ENCODE measurements at regions not wholly inside any gene's neighbourhood (a gene's known extent, or its start where the extent isn't known, plus 50 kb on each side); places are given as distances from the start of the nearest gene placed in this dataset.

DNA sequence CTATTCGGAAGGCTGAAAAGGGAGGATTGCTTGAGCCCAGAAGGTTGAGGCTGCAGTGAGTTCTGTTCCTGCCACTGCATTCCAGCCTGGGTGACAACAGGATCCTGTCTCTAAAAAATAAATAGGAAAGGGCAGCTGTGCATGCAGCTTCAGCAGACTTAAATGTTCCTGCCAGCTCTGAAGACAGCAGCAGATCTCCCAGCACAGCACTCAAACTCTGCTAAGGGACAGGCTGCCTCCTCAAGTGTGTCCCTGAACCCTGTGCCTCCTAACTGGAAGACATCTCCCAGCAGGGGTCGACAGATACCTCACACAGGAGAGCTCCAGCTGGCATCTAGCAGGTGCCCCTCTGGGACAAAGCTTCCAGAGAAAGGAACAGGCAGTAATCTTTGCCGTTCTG lies 117.9 kb downstream of the CXCL12 start:
- H3K27me3 ChIP-seq (ENCODE audit: low read depth, low read length): no peaks in the 10 kb centered on the region
- H4K20me1 ChIP-seq (ENCODE audit: insufficient read depth, low read length): no peaks in the 10 kb centered on the region
- H3K4me2 ChIP-seq (ENCODE audit: low read length): no peak overlapping the region
- no peak overlapping the region for H2AFZ ChIP-seq (ENCODE audit: low read depth, low read length)
- H3K36me3 ChIP-seq (replicated peaks; ENCODE audit: low read depth, low read length): no peaks in the 10 kb centered on the region
- no peak for TF ChIP-seq CTCF (IDR thresholded peaks at IDR 0.05; ENCODE audit: low read depth, low read length)
- TF ChIP-seq EZH2phosphoT487 (IDR thresholded peaks at IDR 0.05; ENCODE audit: low read depth): no peak
- H3K9me3 ChIP-seq (ENCODE audit: insufficient read depth, low read length): no peaks in the 10 kb centered on the region
- H3K79me2 ChIP-seq (ENCODE audit: low read length): no peaks in the 10 kb centered on the region
- H3K9ac ChIP-seq (ENCODE audit: low read length): no peak overlapping the region
- H3K4me1 ChIP-seq (ENCODE audit: low read length): peaks cover 29% of the 10 kb centered on the region
- H3K4me3 ChIP-seq (ENCODE audit: low read length): no peak overlapping the region
- no peak overlapping the region for H3K27ac ChIP-seq (ENCODE audit: low read length)

DNA sequence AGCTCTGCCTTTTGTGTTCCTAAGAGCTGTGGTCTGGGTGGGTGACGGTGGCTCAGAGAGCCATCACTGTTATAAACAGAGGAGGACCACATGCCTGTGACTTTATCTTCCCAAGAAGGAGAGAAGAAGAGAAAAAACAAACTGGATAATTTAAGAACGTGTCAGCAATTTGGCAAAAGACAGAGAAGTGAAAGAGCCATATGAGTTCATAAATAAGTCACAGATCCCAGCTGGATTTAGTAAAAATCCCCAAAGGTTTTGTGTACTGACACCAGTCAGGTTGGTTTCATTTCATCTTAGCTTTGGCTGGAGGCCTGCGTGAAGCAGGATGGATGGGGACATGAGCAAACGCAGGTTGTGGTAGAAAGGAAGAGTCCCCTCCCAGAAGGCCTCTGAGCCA lies 120.7 kb downstream of the CXCL12 start:
- Histone ChIP-seq H3K79me2 (ENCODE audit: low read length) (no peaks in the 10 kb centered on the region), H3K4me3 (ENCODE audit: low read length) (no peak overlapping the region), H3K9ac (ENCODE audit: low read length) (no peak overlapping the region; the same call in 1 of the 2 replicates), H2AFZ (ENCODE audit: low read depth, low read length) (no peak overlapping the region), H4K20me1 (ENCODE audit: insufficient read depth, low read length) (no peaks in the 10 kb centered on the region), H3K4me2 (ENCODE audit: low read length) (peak overlapping the region; percentile 49), H3K9me3 (ENCODE audit: insufficient read depth, low read length) (no peaks in the 10 kb centered on the region), H3K4me1 (ENCODE audit: low read length) (peaks cover 57% of the 10 kb centered on the region), H3K36me3 (replicated peaks; ENCODE audit: low read depth, low read length) (no peaks in the 10 kb centered on the region), H3K27ac (ENCODE audit: low read length) (peak overlapping the region; percentile 42), H3K27me3 (ENCODE audit: low read depth, low read length) (no peaks in the 10 kb centered on the region)
- no peak for TF ChIP-seq CTCF (IDR thresholded peaks at IDR 0.05; ENCODE audit: low read depth, low read length)
- no peak for TF ChIP-seq EZH2phosphoT487 (IDR thresholded peaks at IDR 0.05; ENCODE audit: low read depth)

DNA sequence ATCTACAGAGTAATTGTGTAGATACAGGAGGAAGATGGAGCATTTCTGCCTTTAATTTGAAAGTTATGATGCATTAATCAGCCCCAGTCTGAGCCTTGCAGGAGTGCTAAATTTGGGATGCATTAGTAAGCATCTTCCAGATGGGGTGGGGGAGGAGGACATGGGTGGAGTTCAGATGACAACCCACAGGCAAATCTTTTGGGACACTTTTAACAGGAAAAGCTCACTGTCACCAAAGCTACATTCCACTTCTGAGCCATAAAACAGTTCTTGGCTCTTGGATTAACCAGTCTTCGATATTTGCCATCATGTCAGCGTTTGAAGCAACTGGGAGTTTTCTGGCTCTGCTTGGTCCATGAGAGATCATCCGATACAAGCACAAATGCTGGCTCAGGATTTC lies 121.1 kb downstream of the CXCL12 start:
- Histone ChIP-seq H3K27me3 (ENCODE audit: low read depth, low read length) (no peaks in the 10 kb centered on the region), H3K4me2 (ENCODE audit: low read length) (peak overlapping the region; percentile 49; the same call in 1 of the 2 replicates), H3K9me3 (ENCODE audit: insufficient read depth, low read length) (no peaks in the 10 kb centered on the region), H3K79me2 (ENCODE audit: low read length) (no peaks in the 10 kb centered on the region), H3K36me3 (replicated peaks; ENCODE audit: low read depth, low read length) (no peaks in the 10 kb centered on the region), H4K20me1 (ENCODE audit: insufficient read depth, low read length) (no peaks in the 10 kb centered on the region), H3K27ac (ENCODE audit: low read length) (peak overlapping the region; percentile 42), H2AFZ (ENCODE audit: low read depth, low read length) (no peak overlapping the region), H3K9ac (ENCODE audit: low read length) (no peak overlapping the region; the same call in 1 of the 2 replicates), H3K4me3 (ENCODE audit: low read length) (no peak overlapping the region), H3K4me1 (ENCODE audit: low read length) (peaks cover 61% of the 10 kb centered on the region)
- no peak for TF ChIP-seq CTCF (IDR thresholded peaks at IDR 0.05; ENCODE audit: low read depth, low read length)
- no peak for TF ChIP-seq EZH2phosphoT487 (IDR thresholded peaks at IDR 0.05; ENCODE audit: low read depth)

DNA sequence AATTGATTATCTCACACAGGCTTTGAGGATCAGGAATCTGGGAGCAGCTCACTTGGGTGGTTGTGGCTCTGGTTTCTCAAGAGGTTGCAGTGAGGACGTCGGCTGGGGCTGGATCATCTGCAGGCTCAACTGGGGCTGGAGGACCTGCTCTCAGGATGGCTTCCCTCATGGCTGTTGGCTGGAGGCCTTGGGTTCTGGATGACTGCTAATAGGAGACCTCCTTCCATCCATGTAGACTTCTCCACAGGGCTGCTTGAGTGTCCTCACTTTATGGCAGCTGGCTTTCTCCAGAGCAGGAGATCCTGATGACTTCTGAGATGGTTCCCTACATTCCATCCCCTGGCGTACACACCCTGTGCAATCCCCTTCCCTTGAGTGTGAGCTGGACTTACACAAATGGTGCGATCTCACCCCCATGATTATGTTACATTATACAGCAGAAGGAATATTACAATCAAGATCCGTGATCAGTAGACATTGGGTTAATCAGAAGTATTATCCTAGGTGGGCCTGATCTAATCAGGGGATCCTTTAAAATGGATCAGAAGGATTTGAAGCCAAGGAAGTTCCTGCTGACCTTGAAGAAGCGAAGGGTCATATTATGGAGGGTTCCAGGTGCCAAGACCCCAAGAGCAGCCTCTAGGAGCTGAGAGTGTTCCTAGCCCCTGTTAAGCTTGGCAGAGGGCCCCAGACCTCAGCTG lies 122.2 kb downstream of the CXCL12 start:
- H3K4me1 ChIP-seq (ENCODE audit: low read length): peaks cover 71% of the 10 kb centered on the region
- H3K4me3 ChIP-seq (ENCODE audit: low read length): no peak overlapping the region
- TF ChIP-seq CTCF (IDR thresholded peaks at IDR 0.05; ENCODE audit: low read depth, low read length): no peak
- no peak for TF ChIP-seq EZH2phosphoT487 (IDR thresholded peaks at IDR 0.05; ENCODE audit: low read depth)
- no peak overlapping the region for H3K27ac ChIP-seq (ENCODE audit: low read length)
- H3K9ac ChIP-seq (ENCODE audit: low read length): no peak overlapping the region
- no peaks in the 10 kb centered on the region for H3K79me2 ChIP-seq (ENCODE audit: low read length)
- H2AFZ ChIP-seq (ENCODE audit: low read depth, low read length): no peak overlapping the region
- no peaks in the 10 kb centered on the region for H3K27me3 ChIP-seq (ENCODE audit: low read depth, low read length)
- H3K4me2 ChIP-seq (ENCODE audit: low read length): no peak overlapping the region
- H4K20me1 ChIP-seq (ENCODE audit: insufficient read depth, low read length): no peaks in the 10 kb centered on the region
- no peaks in the 10 kb centered on the region for H3K9me3 ChIP-seq (ENCODE audit: insufficient read depth, low read length)
- H3K36me3 ChIP-seq (replicated peaks; ENCODE audit: low read depth, low read length): no peaks in the 10 kb centered on the region
